HG03520 (cell line): ENCODE measurements at regions not wholly inside any gene's neighbourhood (a gene's known extent, or its start where the extent isn't known, plus 50 kb on each side); places are given as distances from the start of the nearest gene placed in this dataset.

Source experiments
- ATAC-seq: cut with Tn5 transposase; IDR thresholded peaks from one replicate; pipeline ENCODE4 v1.9.1; 2021; ENCODE audit warnings: mild to moderate bottlenecking, moderate library complexity; ENCODE audit not compliant: unreplicated experiment

- no peak for ATAC-seq
Measured at GRCh38 chr11:116509551-116509950, 263.2 kb downstream of the BUD13 start.

GRCh38 chr11:116507849-116508695 is 264.7 kb downstream of the BUD13 start:
- no peak for ATAC-seq

GRCh38 chr11:116507016-116507415 is 265.8 kb downstream of the BUD13 start:
- ATAC-seq = no peak

- ATAC-seq = no peak
Measured at GRCh38 chr11:116506263-116506825, 266.4 kb downstream of the BUD13 start.

GRCh38 chr11:116505298-116506262 is 267.2 kb downstream of the BUD13 start:
- ATAC-seq = no peak

GRCh38 chr11:116504541-116505297 is 268.1 kb downstream of the BUD13 start:
- no peak for ATAC-seq

- ATAC-seq = no peak
Measured at GRCh38 chr11:116503216-116504160, 269.3 kb downstream of the BUD13 start.

- ATAC-seq = no peak
Measured at GRCh38 chr11:116502641-116503061, 270.1 kb downstream of the BUD13 start.

- no peak for ATAC-seq
Measured at GRCh38 chr11:116501728-116502127, 271.1 kb downstream of the BUD13 start.

GRCh38 chr11:116500947-116501602 is 271.7 kb downstream of the BUD13 start:
- no peak for ATAC-seq

GRCh38 chr11:116500026-116500946 is 272.5 kb downstream of the BUD13 start:
- no peak for ATAC-seq

GRCh38 chr11:116499396-116500003 is 273.3 kb downstream of the BUD13 start:
- ATAC-seq = no peak

- ATAC-seq = no peak
Measured at GRCh38 chr11:116498161-116498560, 274.6 kb downstream of the BUD13 start.

GRCh38 chr11:116492600-116492999 is 280.2 kb downstream of the BUD13 start:
- no peak for ATAC-seq

- ATAC-seq = no peak
Measured at GRCh38 chr11:116488836-116489389, 283.9 kb downstream of the BUD13 start.

- ATAC-seq = no peak
Measured at GRCh38 chr11:116485425-116485824, 287.4 kb downstream of the BUD13 start.

- ATAC-seq = no peak
Measured at GRCh38 chr11:116482716-116483115, 290.1 kb downstream of the BUD13 start.
